Activated B cell treated with CpG ODN at 0.5 μM for 24 hours (primary cell): ENCODE measurements at regions not wholly inside any gene's neighbourhood (a gene's known extent, or its start where the extent isn't known, plus 50 kb on each side); places are given as distances from the start of the nearest gene placed in this dataset.
A peak's percentile ranks its signal among the peaks of the same experiment; 100 is the strongest.

ENCODE experiments used
- ATAC-seq: fragments of 200-7000 bp; cut with Tn5 transposase; one replicate; pipeline ENCODE4 v1.10.0; 2021; ENCODE audit warnings: low read depth, mild to moderate bottlenecking, moderate library complexity
- CTCF ChIA-PET: fragments of 350-600 bp; sonication (Branson Sonifier 250); formaldehyde crosslinking; loops from one replicate; lab custom pipeline; 2021; ENCODE audit warnings: antibody characterized with exemption; lab: Charles Lee
- POLR2A ChIA-PET: fragments of 350-600 bp; sonication (Branson Sonifier 250); formaldehyde crosslinking; loops from one replicate; lab custom pipeline; 2021; ENCODE audit warnings: antibody characterized with exemption; lab: Charles Lee
- DNase-seq: peaks from one replicate; pipeline ENCODE4 v3.0.0; 2022
- H3K27ac Mint-ChIP-seq: one replicate; pipeline ENCODE4 v1.8.0; 2020; ENCODE audit warnings: mixed read lengths
- H3K27me3 Mint-ChIP-seq: one replicate; pipeline ENCODE4 v1.8.0; 2021; ENCODE audit warnings: mixed read lengths
- H3K36me3 Mint-ChIP-seq: one replicate; pipeline ENCODE4 v1.8.0; 2021; ENCODE audit warnings: low read depth, mixed read lengths
- H3K4me1 Mint-ChIP-seq: one replicate; pipeline ENCODE4 v1.8.0; 2021; ENCODE audit warnings: mixed read lengths
- H3K4me3 Mint-ChIP-seq: one replicate; pipeline ENCODE4 v1.8.0; 2020; ENCODE audit warnings: mild to moderate bottlenecking, mixed read lengths
- H3K9me3 Mint-ChIP-seq: one replicate; pipeline ENCODE4 v1.8.0; 2020; ENCODE audit warnings: mixed read lengths
- intact Hi-C: fragments of 100-400 bp; cut with micrococcal nuclease; formaldehyde crosslinking; loops from one replicate; pipeline ENCODE4 v1.15.1; 2024
- TF ChIP-seq, protein P1 (sequence below): fragments of 200-600 bp; IDR thresholded peaks from one replicate; pipeline ENCODE4 v1.8.0; 2022; ENCODE audit warnings: antibody characterized with exemption, mild to moderate bottlenecking

DNA sequence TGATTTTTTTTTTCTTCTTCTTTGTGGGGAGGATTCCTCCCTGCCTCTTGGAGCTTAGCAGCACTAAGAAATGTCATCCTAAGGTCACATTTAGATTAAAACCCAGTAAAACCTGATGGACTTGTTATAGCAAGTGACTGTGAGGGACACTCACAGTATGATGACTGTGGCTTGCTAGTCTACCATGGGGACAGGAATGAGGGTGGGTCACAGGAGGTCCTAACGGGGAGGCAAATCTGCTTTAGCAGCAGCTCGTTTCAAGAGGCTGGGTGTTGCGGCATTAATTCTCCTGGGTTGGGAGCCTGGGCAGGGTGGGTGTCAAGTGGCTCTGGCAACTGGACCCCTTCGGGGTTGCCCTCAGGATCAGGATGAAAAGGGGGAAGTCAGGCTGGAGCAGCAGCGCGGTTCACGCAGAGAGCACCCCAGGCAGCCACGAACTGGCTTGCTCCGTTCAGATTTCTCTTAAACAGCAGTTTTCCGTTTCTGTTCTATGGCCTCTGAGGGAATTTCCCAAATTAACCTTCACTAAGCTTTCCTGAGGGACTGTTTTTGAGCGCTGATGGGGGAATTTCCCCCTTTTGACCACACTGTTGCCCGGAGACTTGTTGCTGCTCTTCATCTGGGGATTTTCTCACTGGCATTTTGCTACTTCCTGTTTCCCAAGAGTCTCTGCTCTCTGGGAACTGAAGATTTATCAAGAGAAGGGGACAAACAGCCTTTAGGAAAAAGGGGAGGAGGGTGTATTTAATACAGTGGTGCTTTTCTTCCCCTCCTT is 59.8 kb upstream of the PELI1 start:
- H3K9me3 Mint-ChIP-seq = no peaks in the 10 kb centered on the region
- peak overlapping the region; percentile 93 for H3K27ac Mint-ChIP-seq
- POLR2A ChIA-PET = interaction anchor here (1.0 to 4.3 kb wide), 15 partner anchors 9 to 124 kb away, joined by 3 to 29 read pairs (median 8); partner anchors contain the start of gene PELI1
- CTCF ChIA-PET = interaction anchor here (1.7 kb wide), 1 partner anchor 12 kb away, joined by 4 read pairs; no protein-coding TSS in a partner anchor
- TF ChIP-seq, protein P1, sequence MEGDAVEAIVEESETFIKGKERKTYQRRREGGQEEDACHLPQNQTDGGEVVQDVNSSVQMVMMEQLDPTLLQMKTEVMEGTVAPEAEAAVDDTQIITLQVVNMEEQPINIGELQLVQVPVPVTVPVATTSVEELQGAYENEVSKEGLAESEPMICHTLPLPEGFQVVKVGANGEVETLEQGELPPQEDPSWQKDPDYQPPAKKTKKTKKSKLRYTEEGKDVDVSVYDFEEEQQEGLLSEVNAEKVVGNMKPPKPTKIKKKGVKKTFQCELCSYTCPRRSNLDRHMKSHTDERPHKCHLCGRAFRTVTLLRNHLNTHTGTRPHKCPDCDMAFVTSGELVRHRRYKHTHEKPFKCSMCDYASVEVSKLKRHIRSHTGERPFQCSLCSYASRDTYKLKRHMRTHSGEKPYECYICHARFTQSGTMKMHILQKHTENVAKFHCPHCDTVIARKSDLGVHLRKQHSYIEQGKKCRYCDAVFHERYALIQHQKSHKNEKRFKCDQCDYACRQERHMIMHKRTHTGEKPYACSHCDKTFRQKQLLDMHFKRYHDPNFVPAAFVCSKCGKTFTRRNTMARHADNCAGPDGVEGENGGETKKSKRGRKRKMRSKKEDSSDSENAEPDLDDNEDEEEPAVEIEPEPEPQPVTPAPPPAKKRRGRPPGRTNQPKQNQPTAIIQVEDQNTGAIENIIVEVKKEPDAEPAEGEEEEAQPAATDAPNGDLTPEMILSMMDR = no peak
- intact Hi-C loops = loop anchor here (1.0 to 2.0 kb wide), 3 partner anchors 10 to 123 kb away; no protein-coding TSS in a partner anchor
- peak overlapping the region; percentile 83 for H3K4me3 Mint-ChIP-seq
- no peaks in the 10 kb centered on the region for H3K27me3 Mint-ChIP-seq
- H3K36me3 Mint-ChIP-seq = no peaks in the 10 kb centered on the region
- DNase-seq = peak; percentile 42
- H3K4me1 Mint-ChIP-seq = peaks cover 72% of the 10 kb centered on the region
- peak; percentile 79 for ATAC-seq

DNA sequence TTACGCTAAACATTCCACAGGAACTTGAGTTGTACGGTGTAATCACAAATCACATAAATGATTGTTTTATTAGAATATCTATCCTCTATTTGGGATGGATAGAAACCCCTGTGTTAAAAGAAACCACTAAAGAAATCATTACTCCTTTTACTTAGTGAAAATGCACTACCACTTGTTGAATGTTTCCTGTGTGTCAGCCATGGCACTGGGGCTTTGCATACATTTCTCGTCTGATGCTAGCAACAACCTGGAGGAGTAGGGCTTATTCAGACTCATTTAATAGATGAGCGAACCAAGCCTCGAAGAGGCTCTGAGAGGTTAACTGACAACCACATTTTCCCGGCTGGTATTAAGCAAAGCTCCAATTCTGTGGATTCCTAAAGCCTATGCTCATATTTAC is 60.5 kb upstream of the PELI1 start:
- Mint-ChIP-seq H3K27me3 (no peaks in the 10 kb centered on the region), H3K27ac (peak overlapping the region; percentile 93), H3K9me3 (no peaks in the 10 kb centered on the region), H3K4me1 (peaks cover 76% of the 10 kb centered on the region), H3K4me3 (peak overlapping the region; percentile 83), H3K36me3 (no peaks in the 10 kb centered on the region)
- CTCF ChIA-PET = interaction anchor here (1.4 to 1.7 kb wide), 2 partner anchors 12 to 123 kb away, joined by 3 to 4 read pairs; no protein-coding TSS in a partner anchor
- no peak for DNase-seq
- intact Hi-C loops = loop anchor here (1.0 to 2.0 kb wide), 3 partner anchors 10 to 122 kb away; no protein-coding TSS in a partner anchor
- TF ChIP-seq, protein P1 = no peak
- ATAC-seq = peak; percentile 35
- POLR2A ChIA-PET = interaction anchor here (1.0 to 4.3 kb wide), 14 partner anchors 8 to 123 kb away, joined by 3 to 29 read pairs (median 8); partner anchors contain the start of gene PELI1

DNA sequence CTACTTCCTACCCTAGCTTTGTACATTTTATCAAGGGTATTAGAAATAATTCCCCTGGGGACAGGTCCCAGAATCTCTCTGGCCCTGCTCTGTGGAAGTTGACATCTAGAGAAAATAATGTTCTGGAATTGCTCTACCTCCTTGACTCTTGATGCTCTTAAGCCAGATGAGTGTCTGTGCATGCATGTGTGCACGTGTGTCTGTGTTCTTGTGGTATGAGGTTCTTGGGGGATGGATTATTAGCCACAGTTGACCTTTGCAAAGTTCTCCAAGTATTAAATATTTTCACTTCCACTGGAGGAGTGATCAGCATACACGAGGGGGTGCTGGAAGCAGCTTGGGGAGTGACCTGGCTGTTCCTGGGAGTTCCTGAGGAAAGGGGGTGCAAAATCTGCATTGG is 61.2 kb upstream of the PELI1 start:
- POLR2A ChIA-PET = interaction anchor here (0.7 to 4.3 kb wide), 8 partner anchors 9 to 120 kb away, joined by 3 to 29 read pairs (median 9); no protein-coding TSS in a partner anchor

DNA sequence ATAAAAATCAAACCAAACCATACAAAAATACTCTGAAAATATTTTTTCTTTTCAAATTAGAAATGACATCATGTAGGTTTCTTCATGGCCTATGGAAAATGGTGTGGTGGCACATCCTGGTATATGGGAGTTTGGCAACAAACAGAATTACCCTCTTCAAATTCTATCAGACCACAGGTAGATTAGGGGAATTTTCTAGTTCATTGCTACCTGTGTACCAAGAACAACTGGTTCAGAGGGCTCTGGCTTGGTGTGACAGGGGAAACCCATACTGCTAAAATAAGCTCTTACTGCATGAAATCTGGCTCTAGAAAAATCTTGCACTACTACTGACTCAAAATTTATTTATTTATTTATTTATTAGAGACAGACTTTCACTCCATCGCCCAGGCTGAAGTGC is 63.4 kb upstream of the PELI1 start:
- peaks cover 84% of the 10 kb centered on the region for H3K4me1 Mint-ChIP-seq
- ATAC-seq (peak; percentile 14), DNase-seq (no peak)
- ChIA-PET CTCF (interaction anchor here (1.0 kb wide), 1 partner anchor 121 kb away, joined by 3 read pairs; no protein-coding TSS in a partner anchor), POLR2A (interaction anchor here (0.9 to 1.0 kb wide), 3 partner anchors 15 to 118 kb away, joined by 3 to 4 read pairs (median 3); no protein-coding TSS in a partner anchor)
- H3K4me3 Mint-ChIP-seq = peak overlapping the region; percentile 11
- H3K36me3 Mint-ChIP-seq = no peaks in the 10 kb centered on the region
- TF ChIP-seq, protein P1 = no peak
- peak overlapping the region; percentile 75 for H3K27ac Mint-ChIP-seq
- H3K9me3 Mint-ChIP-seq = no peaks in the 10 kb centered on the region
- H3K27me3 Mint-ChIP-seq = no peaks in the 10 kb centered on the region
- intact Hi-C loops = no loop called here

More for the DNA sequence above, 61.2 kb upstream of the PELI1 start:
- no peaks in the 10 kb centered on the region for H3K9me3 Mint-ChIP-seq
- H3K4me1 Mint-ChIP-seq = peaks cover 76% of the 10 kb centered on the region
- DNase-seq = no peak
- peak overlapping the region; percentile 49 for H3K4me3 Mint-ChIP-seq
- CTCF ChIA-PET = interaction anchor here (1.4 to 1.7 kb wide), 2 partner anchors 13 to 123 kb away, joined by 3 to 4 read pairs; no protein-coding TSS in a partner anchor
- H3K27ac Mint-ChIP-seq = peak overlapping the region; percentile 3
- intact Hi-C loops = loop anchor here (2.0 kb wide), 2 partner anchors 15 to 121 kb away; no protein-coding TSS in a partner anchor
- ATAC-seq = no peak
- no peaks in the 10 kb centered on the region for H3K36me3 Mint-ChIP-seq
- H3K27me3 Mint-ChIP-seq = no peaks in the 10 kb centered on the region
- TF ChIP-seq, protein P1 = no peak
